ENCODE measurements at regions not wholly inside any gene's neighbourhood (a gene's known extent, or its start where the extent isn't known, plus 50 kb on each side); places are given as distances from the start of the nearest gene placed in this dataset.
A peak's percentile ranks its signal among the peaks of the same experiment; 100 is the strongest.

- DNase-seq (ENCODE audit: low read depth): no peak
- H3K4me3 ChIP-seq (ENCODE audit: low read depth, low read length): no peak overlapping the region
- TF ChIP-seq MYC (IDR thresholded peaks at IDR 0.05; ENCODE audit: low read depth, low read length) (no peak), POLR2A (IDR thresholded peaks at IDR 0.05; ENCODE audit: extremely low read depth, insufficient read length) (no peak), MAX (IDR thresholded peaks at IDR 0.05; ENCODE audit: low read depth, low read length) (no peak)
- TF ChIP-seq, protein P1, sequence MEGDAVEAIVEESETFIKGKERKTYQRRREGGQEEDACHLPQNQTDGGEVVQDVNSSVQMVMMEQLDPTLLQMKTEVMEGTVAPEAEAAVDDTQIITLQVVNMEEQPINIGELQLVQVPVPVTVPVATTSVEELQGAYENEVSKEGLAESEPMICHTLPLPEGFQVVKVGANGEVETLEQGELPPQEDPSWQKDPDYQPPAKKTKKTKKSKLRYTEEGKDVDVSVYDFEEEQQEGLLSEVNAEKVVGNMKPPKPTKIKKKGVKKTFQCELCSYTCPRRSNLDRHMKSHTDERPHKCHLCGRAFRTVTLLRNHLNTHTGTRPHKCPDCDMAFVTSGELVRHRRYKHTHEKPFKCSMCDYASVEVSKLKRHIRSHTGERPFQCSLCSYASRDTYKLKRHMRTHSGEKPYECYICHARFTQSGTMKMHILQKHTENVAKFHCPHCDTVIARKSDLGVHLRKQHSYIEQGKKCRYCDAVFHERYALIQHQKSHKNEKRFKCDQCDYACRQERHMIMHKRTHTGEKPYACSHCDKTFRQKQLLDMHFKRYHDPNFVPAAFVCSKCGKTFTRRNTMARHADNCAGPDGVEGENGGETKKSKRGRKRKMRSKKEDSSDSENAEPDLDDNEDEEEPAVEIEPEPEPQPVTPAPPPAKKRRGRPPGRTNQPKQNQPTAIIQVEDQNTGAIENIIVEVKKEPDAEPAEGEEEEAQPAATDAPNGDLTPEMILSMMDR (IDR thresholded peaks at IDR 0.05; ENCODE audit: low read depth, low read length): no peak
These were observed 580.4 kb upstream of the KLF4 start for GRCh38 chr9:108069991-108070390.

GRCh38 chr9:108062680-108063079 lies 573.1 kb upstream of the KLF4 start:
- no peak overlapping the region for H3K4me3 ChIP-seq (ENCODE audit: low read depth, low read length)
- no peak for DNase-seq (ENCODE audit: low read depth)
- TF ChIP-seq POLR2A (IDR thresholded peaks at IDR 0.05; ENCODE audit: extremely low read depth, insufficient read length) (no peak), MYC (IDR thresholded peaks at IDR 0.05; ENCODE audit: low read depth, low read length) (no peak), MAX (IDR thresholded peaks at IDR 0.05; ENCODE audit: low read depth, low read length) (no peak)
- TF ChIP-seq, protein P1 (IDR thresholded peaks at IDR 0.05; ENCODE audit: low read depth, low read length): no peak

DNA sequence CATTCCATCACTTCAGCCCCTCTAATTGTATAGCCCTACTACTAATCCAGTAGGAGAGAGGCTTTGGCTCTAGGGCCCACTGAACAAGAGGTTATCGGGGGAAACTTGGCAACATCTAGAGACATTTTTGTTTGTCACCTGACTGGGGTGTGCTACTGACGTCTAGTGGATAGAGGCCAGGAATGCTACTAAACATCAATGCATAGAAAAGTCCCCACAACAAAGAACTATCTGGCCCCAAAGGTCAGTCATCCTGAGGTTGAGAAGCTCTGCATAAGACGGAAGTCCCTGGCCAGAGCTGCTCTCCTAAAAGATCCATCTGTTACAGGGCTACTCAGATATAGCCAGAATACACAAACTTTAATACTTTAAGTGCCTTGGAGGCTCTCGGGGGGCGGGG lies 570.6 kb upstream of the KLF4 start:
- TF ChIP-seq POLR2A (IDR thresholded peaks at IDR 0.05; ENCODE audit: extremely low read depth, insufficient read length) (no peak), MAX (IDR thresholded peaks at IDR 0.05; ENCODE audit: low read depth, low read length) (no peak), MYC (IDR thresholded peaks at IDR 0.05; ENCODE audit: low read depth, low read length) (no peak)
- TF ChIP-seq, protein P1 (IDR thresholded peaks at IDR 0.05; ENCODE audit: low read depth, low read length): no peak
- no peak overlapping the region for H3K4me3 ChIP-seq (ENCODE audit: low read depth, low read length)
- no peak for DNase-seq (ENCODE audit: low read depth)

GRCh38 chr9:108058135-108058814 lies 568.7 kb upstream of the KLF4 start:
- DNase-seq (ENCODE audit: low read depth): no peak
- TF ChIP-seq, protein P1 (IDR thresholded peaks at IDR 0.05; ENCODE audit: low read depth, low read length): no peak
- TF ChIP-seq MYC (IDR thresholded peaks at IDR 0.05; ENCODE audit: low read depth, low read length): no peak
- TF ChIP-seq POLR2A (IDR thresholded peaks at IDR 0.05; ENCODE audit: extremely low read depth, insufficient read length): no peak
- TF ChIP-seq MAX (IDR thresholded peaks at IDR 0.05; ENCODE audit: low read depth, low read length): no peak
- no peak overlapping the region for H3K4me3 ChIP-seq (ENCODE audit: low read depth, low read length)

DNA sequence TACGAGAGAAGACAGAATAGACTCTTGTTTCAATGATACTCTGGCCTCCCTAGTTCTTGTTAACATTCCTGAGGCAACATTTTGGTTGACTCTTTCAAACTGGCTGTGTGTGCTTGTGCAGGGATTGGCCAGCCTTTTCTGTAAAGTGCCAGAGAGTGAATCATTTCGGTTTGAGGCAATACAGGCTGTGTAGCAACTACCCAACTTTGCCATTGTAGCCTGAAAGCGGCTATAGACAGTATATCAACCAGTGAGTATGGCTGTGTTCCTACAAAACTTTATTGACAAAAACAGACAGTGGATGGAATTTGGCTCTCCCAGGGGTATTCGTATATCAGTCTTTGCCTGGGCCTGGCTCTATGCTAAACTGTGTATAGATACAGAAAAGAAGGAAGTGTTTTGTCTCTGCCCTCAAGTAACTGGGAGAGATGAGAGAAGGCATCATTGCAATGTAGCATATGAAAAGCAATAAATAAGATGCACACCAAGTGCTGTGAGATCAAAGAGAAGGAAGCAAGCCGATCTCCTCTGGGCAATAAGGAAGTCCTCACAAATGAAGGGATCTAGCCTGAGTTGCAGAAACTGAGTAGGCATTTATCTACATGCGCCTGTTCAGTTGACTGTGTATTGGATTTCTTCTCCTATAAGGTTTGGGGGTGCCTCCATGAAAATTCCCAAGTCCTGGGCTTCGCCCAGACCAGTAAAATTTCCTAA lies 568.0 kb upstream of the KLF4 start:
- no peak overlapping the region for H3K4me3 ChIP-seq (ENCODE audit: low read depth, low read length)
- TF ChIP-seq POLR2A (IDR thresholded peaks at IDR 0.05; ENCODE audit: extremely low read depth, insufficient read length): no peak
- TF ChIP-seq, protein P1 (IDR thresholded peaks at IDR 0.05; ENCODE audit: low read depth, low read length): no peak
- no peak for TF ChIP-seq MAX (IDR thresholded peaks at IDR 0.05; ENCODE audit: low read depth, low read length)
- TF ChIP-seq MYC (IDR thresholded peaks at IDR 0.05; ENCODE audit: low read depth, low read length): no peak
- DNase-seq (ENCODE audit: low read depth): peak; percentile 39
